ENCODE measurements at regions not wholly inside any gene's neighbourhood (a gene's known extent, or its start where the extent isn't known, plus 50 kb on each side); places are given as distances from the start of the nearest gene placed in this dataset.

- H3K36me3 Mint-ChIP-seq (ENCODE audit: low read depth) = no peaks in the 10 kb centered on the region
- H3K4me1 Mint-ChIP-seq (ENCODE audit: low read depth) = no peaks in the 10 kb centered on the region
- no peak overlapping the region for H3K4me3 ChIP-seq (ENCODE audit: low read length)
- CTCF ChIA-PET = interaction anchor here (1.5 kb wide), 1 partner anchor 19 kb away, joined by 4 read pairs; no protein-coding TSS in a partner anchor
- no peak for TF ChIP-seq CTCF (IDR thresholded peaks at IDR 0.05)
- POLR2A ChIA-PET = no interaction called here
- ATAC-seq (ENCODE audit: poor library complexity) (no peak), DNase-seq (no peak)
- no peaks in the 10 kb centered on the region for H3K4me1 ChIP-seq (ENCODE audit: insufficient read depth, low read length)
- intact Hi-C loops (cut with DNase I, micrococcal nuclease) = no loop called here
- no peak overlapping the region for H3K27ac Mint-ChIP-seq
- H3K9me3 Mint-ChIP-seq = no peaks in the 10 kb centered on the region
- H3K4me3 Mint-ChIP-seq = no peak overlapping the region
- no peak overlapping the region for H3K27ac ChIP-seq (ENCODE audit: low read depth in 1 of 2, low read length in 2 of 2)
- H3K36me3 ChIP-seq (ENCODE audit: insufficient read depth, low read length) = no peaks in the 10 kb centered on the region
- H3K9me3 ChIP-seq (ENCODE audit: control insufficient read depth in 1 of 2, insufficient read depth in 1 of 2, low read length in 2 of 2) = no peaks in the 10 kb centered on the region
- peaks cover 5 to 10% of the 10 kb centered on the region in 2 experiments for H3K27me3 ChIP-seq (ENCODE audit: control insufficient read depth in 1 of 2, insufficient read depth in 2 of 2, low read length in 2 of 2)
- peaks cover 26% of the 10 kb centered on the region for H3K27me3 Mint-ChIP-seq
Measured at GRCh38 chr12:116631619-116632018, 72.4 kb downstream of the MAP1LC3B2 start.

GRCh38 chr12:116630762-116631161 lies 71.6 kb downstream of the MAP1LC3B2 start:
- H3K36me3 ChIP-seq (ENCODE audit: insufficient read depth, low read length) = no peaks in the 10 kb centered on the region
- intact Hi-C loops (cut with DNase I, micrococcal nuclease) = no loop called here
- Mint-ChIP-seq H3K4me3 (no peak overlapping the region), H3K4me1 (ENCODE audit: low read depth) (no peaks in the 10 kb centered on the region), H3K27me3 (peaks cover 26% of the 10 kb centered on the region), H3K9me3 (no peaks in the 10 kb centered on the region), H3K36me3 (ENCODE audit: low read depth) (no peaks in the 10 kb centered on the region), H3K27ac (no peak overlapping the region)
- TF ChIP-seq CTCF (IDR thresholded peaks at IDR 0.05) = no peak
- peaks cover 0 to 4% of the 10 kb centered on the region in 2 experiments for H3K9me3 ChIP-seq (ENCODE audit: control insufficient read depth in 1 of 2, insufficient read depth in 1 of 2, low read length in 2 of 2)
- no peak overlapping the region for H3K27ac ChIP-seq (ENCODE audit: low read depth in 1 of 2, low read length in 2 of 2)
- ChIA-PET CTCF (interaction anchor here (1.5 kb wide), 1 partner anchor 18 kb away, joined by 4 read pairs; no protein-coding TSS in a partner anchor), POLR2A (no interaction called here)
- no peaks in the 10 kb centered on the region for H3K4me1 ChIP-seq (ENCODE audit: insufficient read depth, low read length)
- ATAC-seq (ENCODE audit: poor library complexity) = no peak
- no peak overlapping the region for H3K4me3 ChIP-seq (ENCODE audit: low read length)
- no peak for DNase-seq
- H3K27me3 ChIP-seq (ENCODE audit: control insufficient read depth in 1 of 2, insufficient read depth in 2 of 2, low read length in 2 of 2) = peaks cover 5 to 10% of the 10 kb centered on the region in 2 experiments

- Mint-ChIP-seq H3K4me1 (ENCODE audit: low read depth) (no peaks in the 10 kb centered on the region), H3K9me3 (no peaks in the 10 kb centered on the region), H3K36me3 (ENCODE audit: low read depth) (no peaks in the 10 kb centered on the region), H3K27me3 (peaks cover 24% of the 10 kb centered on the region), H3K4me3 (no peak overlapping the region), H3K27ac (no peak overlapping the region)
- CTCF ChIA-PET = no interaction called here
- Histone ChIP-seq H3K27me3 (ENCODE audit: control insufficient read depth in 1 of 2, insufficient read depth in 2 of 2, low read length in 2 of 2) (peaks cover 4 to 5% of the 10 kb centered on the region in 2 experiments), H3K9me3 (ENCODE audit: control insufficient read depth in 1 of 2, insufficient read depth in 1 of 2, low read length in 2 of 2) (peaks cover 0 to 4% of the 10 kb centered on the region in 2 experiments), H3K4me3 (ENCODE audit: low read length) (no peak overlapping the region), H3K4me1 (ENCODE audit: insufficient read depth, low read length) (no peaks in the 10 kb centered on the region), H3K36me3 (ENCODE audit: insufficient read depth, low read length) (no peaks in the 10 kb centered on the region), H3K27ac (ENCODE audit: low read depth in 1 of 2, low read length in 2 of 2) (no peak overlapping the region)
- no peak for DNase-seq
- intact Hi-C loops (cut with DNase I, micrococcal nuclease) = no loop called here
- no peak for ATAC-seq (ENCODE audit: poor library complexity)
- POLR2A ChIA-PET = no interaction called here
- no peak for TF ChIP-seq CTCF (IDR thresholded peaks at IDR 0.05)
Measured at GRCh38 chr12:116629480-116629879, 70.3 kb downstream of the MAP1LC3B2 start.

Data from CD4-positive, alpha-beta T cell (primary cell).